Thymus (tissue), 11 donors: ENCODE measurements at regions not wholly inside any gene's neighbourhood (a gene's known extent, or its start where the extent isn't known, plus 50 kb on each side); places are given as distances from the start of the nearest gene placed in this dataset.

ENCODE experiments used
- DNase-seq, 9 donors: peaks; one replicate each; pipeline ENCODE4 v3.0.0-alpha.2; 2013; ENCODE audit warnings: low spot score in 9 of 9, low read depth in 6 of 9, missing footprints in 1 of 9
- H3K27ac ChIP-seq, 2 donors: one replicate each; pipeline ENCODE4 v1.5.1; 2013; ENCODE audit warnings: control low read depth in 1 of 2, low read depth in 1 of 2, low read length in 1 of 2, mild to moderate bottlenecking in 1 of 2, moderate library complexity in 1 of 2
- H3K27me3 ChIP-seq, 2 donors: one replicate each; pipeline ENCODE4 v1.5.1; 2013; ENCODE audit warnings: low read length in 1 of 2; ENCODE audit not compliant: control insufficient read depth in 2 of 2, insufficient read depth in 1 of 2
- H3K36me3 ChIP-seq, 2 donors: one replicate each; pipeline ENCODE4 v1.5.1; 2013; ENCODE audit warnings: low read length in 1 of 2, mild to moderate bottlenecking in 1 of 2, moderate library complexity in 1 of 2; ENCODE audit not compliant: control insufficient read depth in 2 of 2, insufficient read depth in 2 of 2
- H3K4me1 ChIP-seq, 2 donors: one replicate each; pipeline ENCODE4 v1.5.1; 2013; ENCODE audit warnings: low read length in 2 of 2; ENCODE audit not compliant: control insufficient read depth in 2 of 2, insufficient read depth in 2 of 2
- H3K4me3 ChIP-seq, 2 donors: one replicate each; pipeline ENCODE4 v1.5.1; 2013; ENCODE audit warnings: low read length in 2 of 2, control low read depth in 1 of 2, mild to moderate bottlenecking in 1 of 2
- H3K9me3 ChIP-seq, 2 donors: one replicate each; pipeline ENCODE4 v1.5.1; 2013; ENCODE audit warnings: low read length in 1 of 2, mild to moderate bottlenecking in 1 of 2; ENCODE audit not compliant: control insufficient read depth in 2 of 2, insufficient read depth in 1 of 2
- WGBS: extraction: QIAGEN DNeasy Blood & Tissue Kit; methylation state at CpG from one replicate; pipeline ENCODE4 v1.1.7; 2013; 5-methylcytosine and 5-hydroxymethylcytosine counted together
- donor health status: healthy.

DNA sequence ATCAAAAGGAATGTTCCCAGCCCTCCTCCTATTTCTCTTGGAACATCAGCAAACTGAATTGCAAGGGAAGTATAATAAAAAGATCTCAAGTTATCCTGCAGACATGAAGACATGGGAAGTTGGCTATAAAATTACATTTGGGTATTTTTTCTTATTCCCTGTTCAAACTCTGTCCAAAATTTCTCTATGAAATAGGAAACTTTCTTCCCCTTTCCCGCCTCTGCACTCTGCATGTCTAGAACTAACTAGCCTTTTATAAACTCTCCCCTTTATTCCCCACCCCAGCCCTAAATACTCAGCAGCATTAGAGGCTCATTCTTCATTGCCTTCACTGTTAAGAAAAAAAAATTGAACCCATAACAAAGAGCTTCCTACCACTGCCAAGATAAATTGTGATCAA lies 126.7 kb upstream of the EDNRA start:
- Histone ChIP-seq H3K27ac (no peak overlapping the region), H3K27me3 (no peaks in the 10 kb centered on the region), H3K4me3 (no peak overlapping the region), H3K36me3 (no peaks in the 10 kb centered on the region), H3K4me1 (no peaks in the 10 kb centered on the region), H3K9me3 (no peaks in the 10 kb centered on the region)
- WGBS = 93% methylated on average over 1 of the region's 1 CpG
- no peak for DNase-seq

DNA sequence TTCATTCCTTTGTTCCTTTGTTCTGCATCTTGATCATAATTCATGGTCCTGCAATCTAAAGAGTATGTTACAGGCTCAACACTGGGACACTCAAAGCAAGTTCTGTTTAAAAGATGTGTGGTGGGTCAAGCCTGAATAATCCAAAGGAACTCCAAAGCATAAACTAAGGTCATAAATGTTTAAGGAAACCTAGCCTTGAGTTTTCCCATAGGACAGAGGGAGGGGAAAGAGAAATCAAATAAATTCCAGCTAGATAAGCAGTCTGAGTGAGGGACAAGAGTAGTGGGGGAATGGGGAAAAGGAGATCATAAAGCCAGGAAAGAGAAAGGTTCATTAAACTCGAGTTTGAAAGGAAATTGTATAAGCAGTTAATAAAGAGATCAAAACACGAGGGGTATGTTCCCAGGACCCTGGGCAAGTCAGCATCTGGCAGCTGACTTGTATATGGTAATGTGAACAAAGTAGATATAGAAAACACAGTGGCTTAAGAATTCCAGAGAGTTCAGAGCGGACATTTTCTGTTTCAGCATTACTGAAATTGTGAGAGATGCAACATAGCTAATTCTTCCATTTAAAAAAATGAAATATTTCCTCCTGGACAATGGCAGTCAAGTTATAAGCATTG lies 125.8 kb upstream of the EDNRA start:
- Histone ChIP-seq H3K4me1 (no peaks in the 10 kb centered on the region), H3K27ac (no peak overlapping the region), H3K36me3 (no peaks in the 10 kb centered on the region), H3K27me3 (no peaks in the 10 kb centered on the region), H3K4me3 (no peak overlapping the region), H3K9me3 (no peaks in the 10 kb centered on the region)
- no peak for DNase-seq
- WGBS = 66% methylated on average over 3 of the region's 3 CpGs

DNA sequence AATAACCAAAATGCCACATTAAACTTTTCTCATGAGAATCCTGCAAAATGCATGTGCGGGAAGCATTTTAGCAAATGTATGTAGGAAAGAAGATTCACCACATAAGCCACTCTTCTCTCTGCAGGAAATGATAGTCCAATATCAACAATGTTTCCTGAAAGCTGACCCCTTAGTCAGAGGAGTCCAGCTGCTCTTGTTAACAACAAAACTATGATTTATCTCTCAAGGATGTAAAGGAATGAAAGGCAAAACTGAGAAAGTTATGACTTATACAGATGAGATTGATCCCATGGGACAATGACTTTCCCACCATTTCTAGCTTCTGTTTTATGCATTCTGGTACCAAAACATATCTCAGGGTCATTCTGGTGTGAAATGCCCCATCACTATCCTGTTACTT lies 125.0 kb upstream of the EDNRA start:
- H3K27me3 ChIP-seq = no peaks in the 10 kb centered on the region
- WGBS = 94% methylated on average over 1 of the region's 1 CpG
- H3K9me3 ChIP-seq = no peaks in the 10 kb centered on the region
- H3K4me3 ChIP-seq = no peak overlapping the region
- DNase-seq = no peak
- H3K4me1 ChIP-seq = no peaks in the 10 kb centered on the region
- H3K27ac ChIP-seq = no peak overlapping the region
- no peaks in the 10 kb centered on the region for H3K36me3 ChIP-seq

DNA sequence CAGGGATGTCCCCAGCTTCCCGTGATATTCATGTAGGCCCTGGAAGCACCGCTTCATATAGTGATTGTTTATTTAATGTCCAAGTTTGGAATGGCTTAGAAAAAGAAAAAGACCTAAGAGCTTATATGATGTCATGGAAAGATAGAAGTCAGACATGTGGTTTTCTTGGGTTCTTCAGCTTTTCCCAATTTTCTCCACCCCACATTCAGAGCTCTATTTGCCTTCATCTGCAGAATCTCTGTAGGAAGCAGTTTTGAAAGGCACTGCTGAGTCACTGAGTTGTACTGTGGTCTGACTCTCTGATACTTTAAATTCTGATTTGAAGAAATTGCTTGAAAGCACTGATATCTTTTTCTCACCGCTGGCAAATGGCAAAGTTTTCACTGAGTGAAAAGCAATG lies 120.6 kb upstream of the EDNRA start:
- DNase-seq = no peak
- Histone ChIP-seq H3K27ac (no peak overlapping the region), H3K36me3 (no peaks in the 10 kb centered on the region), H3K4me1 (no peaks in the 10 kb centered on the region), H3K27me3 (no peaks in the 10 kb centered on the region), H3K4me3 (no peak overlapping the region), H3K9me3 (no peaks in the 10 kb centered on the region)
- WGBS = 96% methylated on average over 3 of the region's 3 CpGs

DNA sequence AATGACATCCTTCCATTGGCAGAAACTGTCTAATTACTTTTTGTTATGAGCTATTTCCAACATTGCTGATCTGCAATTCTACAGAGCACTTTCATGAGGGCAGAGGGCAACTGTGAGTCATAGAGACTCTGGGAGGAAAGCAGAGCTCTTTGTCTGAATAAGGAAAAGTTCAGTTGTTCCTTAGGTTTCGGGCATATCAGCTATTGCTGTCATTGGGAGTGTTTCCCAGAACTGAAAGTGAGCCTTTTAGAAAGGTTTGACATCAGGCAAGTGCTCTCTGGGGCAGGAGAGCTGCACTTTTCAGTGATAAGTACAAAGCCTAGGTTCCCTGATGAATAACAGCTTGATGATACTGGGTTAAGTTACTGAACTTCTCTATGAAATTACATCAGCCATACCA lies 119.2 kb upstream of the EDNRA start:
- WGBS = 58% methylated on average over 1 of the region's 1 CpG
- Histone ChIP-seq H3K4me3 (no peak overlapping the region), H3K9me3 (no peaks in the 10 kb centered on the region), H3K27me3 (no peaks in the 10 kb centered on the region), H3K27ac (no peak overlapping the region), H3K4me1 (no peaks in the 10 kb centered on the region), H3K36me3 (no peaks in the 10 kb centered on the region)
- DNase-seq = no peak

DNA sequence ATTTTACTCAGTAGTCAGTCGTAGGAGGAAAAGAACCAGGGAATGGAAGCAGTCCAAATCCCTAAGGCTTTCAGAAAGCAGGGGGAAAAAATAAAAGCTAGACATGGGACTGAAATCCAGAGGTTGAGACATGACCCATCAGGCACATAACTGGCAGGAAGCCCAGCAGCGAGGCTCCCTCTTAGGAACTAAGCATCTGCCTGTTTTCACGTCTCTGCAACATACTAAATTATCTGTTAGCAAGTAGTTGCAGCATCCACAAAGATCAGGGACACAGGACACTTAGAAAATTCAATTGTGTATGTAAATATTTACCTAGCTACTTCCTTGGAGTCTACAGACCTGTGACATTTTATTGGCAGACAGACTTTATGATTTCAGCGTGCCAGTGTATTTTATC lies 118.0 kb upstream of the EDNRA start:
- H3K27me3 ChIP-seq = no peaks in the 10 kb centered on the region
- DNase-seq = peak in 1 of 9 donors; percentile 4

DNA sequence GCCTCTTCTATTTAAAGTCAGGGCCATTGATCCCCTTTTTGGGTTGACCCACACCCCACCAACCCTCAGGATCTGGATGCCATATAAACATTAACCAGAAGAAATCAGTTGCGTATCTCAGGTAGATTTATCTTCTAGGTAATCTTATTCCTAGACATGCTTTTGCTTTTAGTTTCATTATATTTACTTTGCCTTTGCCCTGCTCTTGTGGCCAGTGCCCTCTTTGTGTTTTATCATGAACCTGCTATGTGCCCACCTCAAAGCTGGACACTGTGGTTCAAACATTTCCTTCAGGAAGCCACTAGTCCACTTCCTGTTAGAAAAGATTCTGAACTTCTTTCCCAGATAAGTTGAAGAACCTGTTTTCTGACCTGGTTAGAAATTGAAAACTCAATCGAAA lies 117.4 kb upstream of the EDNRA start:
- Histone ChIP-seq H3K36me3 (no peaks in the 10 kb centered on the region), H3K9me3 (no peaks in the 10 kb centered on the region), H3K27ac (no peak overlapping the region), H3K4me3 (no peak overlapping the region), H3K27me3 (no peaks in the 10 kb centered on the region), H3K4me1 (no peaks in the 10 kb centered on the region)
- no peak for DNase-seq
- WGBS = 96% methylated on average over 2 of the region's 2 CpGs

More for the DNA sequence above, 118.0 kb upstream of the EDNRA start:
- 83% methylated on average over 4 of the region's 4 CpGs for WGBS
- H3K9me3 ChIP-seq = no peaks in the 10 kb centered on the region
- H3K4me1 ChIP-seq = no peaks in the 10 kb centered on the region
- H3K4me3 ChIP-seq = no peak overlapping the region
- no peaks in the 10 kb centered on the region for H3K36me3 ChIP-seq
- no peak overlapping the region for H3K27ac ChIP-seq

DNA sequence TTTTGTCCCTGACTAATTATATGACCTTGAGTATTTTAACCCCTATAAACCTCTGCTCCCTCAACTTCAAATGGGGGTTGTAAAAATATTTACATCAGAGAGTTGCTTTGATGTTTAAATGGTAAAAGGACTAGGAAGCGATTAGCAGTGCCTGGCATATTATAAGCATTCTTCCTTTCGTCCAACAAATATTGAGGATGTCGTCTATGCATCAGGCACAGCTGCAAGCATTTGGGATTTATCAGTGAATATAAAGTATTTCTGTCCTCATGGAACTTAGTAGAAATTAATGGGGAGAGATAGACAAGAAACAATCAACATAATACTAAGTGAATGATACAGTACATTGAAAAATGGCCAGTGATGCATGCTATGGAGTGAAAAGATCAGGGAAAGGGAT lies 115.5 kb upstream of the EDNRA start:
- 93% methylated on average over 3 of the region's 3 CpGs for WGBS
- no peaks in the 10 kb centered on the region for H3K27me3 ChIP-seq
- DNase-seq = no peak
- no peak overlapping the region for H3K27ac ChIP-seq
- no peaks in the 10 kb centered on the region for H3K9me3 ChIP-seq
- H3K36me3 ChIP-seq = no peaks in the 10 kb centered on the region
- no peak overlapping the region for H3K4me3 ChIP-seq
- H3K4me1 ChIP-seq = no peaks in the 10 kb centered on the region

DNA sequence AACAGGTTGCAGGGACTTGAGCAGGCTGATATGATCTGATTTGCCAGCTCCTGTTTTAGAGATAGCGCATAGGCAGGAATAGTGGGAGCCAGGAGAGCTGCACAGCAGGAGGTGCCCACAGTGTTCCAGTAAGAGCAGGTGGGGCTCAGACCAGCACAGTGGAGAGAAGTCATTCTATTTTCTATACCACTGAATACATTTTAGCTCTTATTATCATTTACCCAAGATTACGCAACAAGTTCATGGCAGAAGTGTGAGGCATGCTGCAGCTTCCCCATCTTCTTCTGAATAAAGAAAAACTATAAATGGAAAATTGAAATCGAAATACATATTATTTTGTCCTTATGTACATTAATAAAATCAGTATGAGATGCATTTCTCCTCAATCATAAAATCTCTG lies 114.7 kb upstream of the EDNRA start:
- DNase-seq = no peak
- no peak overlapping the region for H3K4me3 ChIP-seq
- H3K4me1 ChIP-seq = no peaks in the 10 kb centered on the region
- no peaks in the 10 kb centered on the region for H3K27me3 ChIP-seq
- H3K36me3 ChIP-seq = no peaks in the 10 kb centered on the region
- H3K27ac ChIP-seq = no peak overlapping the region
- 78% methylated on average over 3 of the region's 3 CpGs for whole genome bisulfite sequencing
- H3K9me3 ChIP-seq = no peaks in the 10 kb centered on the region

DNA sequence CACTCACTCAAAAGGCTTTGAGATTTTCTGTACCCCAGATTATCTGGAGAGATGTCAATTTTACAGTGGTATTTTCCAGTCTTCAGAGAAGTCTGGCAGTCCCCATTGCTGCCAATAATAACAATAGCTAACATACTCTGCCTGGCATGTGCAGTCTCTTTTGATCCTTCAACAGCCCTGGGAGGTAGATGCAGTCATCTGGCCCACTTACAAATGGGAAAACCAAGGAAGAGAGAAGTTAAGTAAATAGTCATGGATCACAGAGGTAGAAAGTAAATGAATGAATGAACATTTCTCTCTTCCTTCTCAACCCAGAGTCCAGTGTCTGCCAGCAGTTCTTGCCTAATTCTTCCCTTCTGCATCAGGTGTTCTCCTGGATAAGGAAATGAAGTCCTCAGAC lies 113.0 kb upstream of the EDNRA start:
- no peak for DNase-seq
- Histone ChIP-seq H3K27ac (no peak overlapping the region), H3K27me3 (no peaks in the 10 kb centered on the region), H3K4me1 (no peaks in the 10 kb centered on the region), H3K9me3 (no peaks in the 10 kb centered on the region), H3K36me3 (no peaks in the 10 kb centered on the region), H3K4me3 (no peak overlapping the region)
